ENCODE measurements at regions not wholly inside any gene's neighbourhood (a gene's known extent, or its start where the extent isn't known, plus 50 kb on each side); places are given as distances from the start of the nearest gene placed in this dataset.
"Not testable (repeated sequence)": the region's sequence is repeated elsewhere in the genome, so short reads cannot be mapped to it uniquely, and the experiment has no call there.

DNA sequence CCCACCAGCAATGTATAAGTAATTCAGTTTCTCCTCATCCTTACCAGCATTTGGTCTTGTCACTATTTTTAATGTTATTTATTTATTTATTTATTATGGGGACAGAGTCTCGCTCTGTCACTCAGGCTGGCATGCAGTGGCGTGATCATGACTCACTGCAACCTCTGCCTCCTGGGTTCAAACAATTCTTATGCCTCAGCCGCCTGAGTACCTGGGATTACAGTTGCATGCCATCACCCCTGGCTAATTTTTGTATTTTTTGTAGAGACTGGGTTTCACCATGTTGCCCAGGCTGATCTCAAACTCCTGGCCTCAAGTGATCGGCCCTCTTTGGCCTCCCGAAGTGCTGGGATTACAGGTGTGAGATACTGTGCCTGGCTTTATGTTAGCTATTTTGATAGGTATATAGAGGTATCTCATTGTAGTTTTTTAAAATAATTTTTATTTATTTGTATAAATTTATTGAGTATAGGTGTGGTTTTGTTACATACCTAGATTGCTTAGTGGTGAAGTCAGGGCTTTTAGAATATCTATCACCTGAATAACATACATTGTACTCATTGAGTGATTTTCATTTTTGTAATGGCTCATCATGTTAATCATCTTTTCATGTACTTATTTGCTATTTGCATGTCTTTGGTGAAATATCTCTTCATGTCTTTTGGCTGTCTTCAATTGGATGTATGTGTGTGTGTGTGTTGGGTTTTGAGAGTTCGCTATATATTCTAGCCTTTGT lies 53.3 kb downstream of the TANC2 start:
- H3K36me3 ChIP-seq (ENCODE audit: control insufficient read depth, insufficient read depth, low read length): no peaks in the 10 kb centered on the region; the same call in 1 of the 2 replicates
- no peak for TF ChIP-seq CTCF (IDR thresholded peaks at IDR 0.05; ENCODE audit: insufficient read depth, low read depth, low read length)
- no peaks in the 10 kb centered on the region for H3K27me3 ChIP-seq (ENCODE audit: control insufficient read depth, insufficient read depth, low read length)
- H3K4me3 ChIP-seq (ENCODE audit: low read depth, low read length): no peak overlapping the region
- ChIA-PET POLR2A (no interaction called here), CTCF (no interaction called here)
- DNase-seq (ENCODE audit: low read depth): no peak

DNA sequence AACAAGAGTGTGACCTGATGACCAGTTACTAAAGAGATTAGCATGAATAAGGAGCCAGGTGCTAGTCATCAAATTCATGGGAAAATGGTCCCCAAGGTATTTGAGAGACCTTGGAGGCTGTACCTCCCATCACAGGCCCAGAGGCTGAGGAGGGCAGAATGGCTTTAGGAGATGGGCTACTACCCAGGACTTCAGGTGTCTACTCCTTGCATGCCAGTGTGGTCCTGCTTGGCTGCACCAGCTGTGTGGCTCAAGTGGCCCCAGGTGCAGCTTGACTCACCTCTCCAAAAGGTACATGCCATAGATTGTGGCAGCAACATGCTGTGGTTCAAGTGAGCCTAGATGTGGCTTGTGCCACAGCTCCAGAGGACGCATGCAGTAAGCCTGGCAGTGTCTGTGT lies 56.5 kb downstream of the TANC2 start:
- Histone ChIP-seq H3K27me3 (ENCODE audit: control insufficient read depth, insufficient read depth, low read length) (no peaks in the 10 kb centered on the region), H3K4me3 (ENCODE audit: low read depth, low read length) (no peak overlapping the region), H3K36me3 (ENCODE audit: control insufficient read depth, insufficient read depth, low read length) (no peaks in the 10 kb centered on the region; the same call in 1 of the 2 replicates)
- DNase-seq (ENCODE audit: low read depth): no peak
- no peak for TF ChIP-seq CTCF (IDR thresholded peaks at IDR 0.05; ENCODE audit: insufficient read depth, low read depth, low read length)
- ChIA-PET POLR2A (no interaction called here), CTCF (interaction anchor here (0.9 kb wide), 1 partner anchor 403 kb away, joined by 4 read pairs; no protein-coding TSS in a partner anchor)

- no peaks in the 10 kb centered on the region for H3K27me3 ChIP-seq (ENCODE audit: control insufficient read depth, insufficient read depth, low read length)
- no peak overlapping the region for H3K4me3 ChIP-seq (ENCODE audit: low read depth, low read length)
- no peak for TF ChIP-seq CTCF (IDR thresholded peaks at IDR 0.05; ENCODE audit: insufficient read depth, low read depth, low read length)
- DNase-seq (ENCODE audit: low read depth): no peak
- ChIA-PET POLR2A (no interaction called here), CTCF (no interaction called here)
- no peaks in the 10 kb centered on the region; the same call in 1 of the 2 replicates for H3K36me3 ChIP-seq (ENCODE audit: control insufficient read depth, insufficient read depth, low read length)
Measured at GRCh38 chr17:63023049-63023448, 57.0 kb downstream of the TANC2 start.

DNA sequence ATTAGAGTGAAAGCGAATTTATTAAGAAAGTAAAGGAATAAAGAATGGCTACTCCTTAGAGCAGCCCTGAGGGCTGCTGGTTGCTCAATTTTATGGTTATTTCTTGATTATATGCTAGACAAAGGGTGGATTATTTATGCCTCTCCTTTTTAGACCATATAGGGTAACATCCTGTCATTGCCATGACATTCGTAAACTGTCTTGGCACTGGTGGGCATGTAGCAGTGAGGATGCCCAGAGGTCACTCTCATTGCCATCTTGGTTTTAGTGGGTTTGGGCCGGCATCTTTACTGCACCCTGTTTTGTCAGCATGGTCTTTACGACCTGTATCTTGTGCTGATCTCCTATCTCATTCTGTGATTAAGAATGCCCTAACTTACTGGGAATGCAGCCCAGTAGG lies 58.2 kb downstream of the TANC2 start:
- ChIA-PET POLR2A (no interaction called here), CTCF (no interaction called here)
- Histone ChIP-seq H3K4me3 (ENCODE audit: low read depth, low read length) (no peak overlapping the region), H3K36me3 (ENCODE audit: control insufficient read depth, insufficient read depth, low read length) (no peaks in the 10 kb centered on the region; the same call in 1 of the 2 replicates), H3K27me3 (ENCODE audit: control insufficient read depth, insufficient read depth, low read length) (no peaks in the 10 kb centered on the region)
- DNase-seq (ENCODE audit: low read depth): no peak
- TF ChIP-seq CTCF (IDR thresholded peaks at IDR 0.05; ENCODE audit: insufficient read depth, low read depth, low read length): no peak

DNA sequence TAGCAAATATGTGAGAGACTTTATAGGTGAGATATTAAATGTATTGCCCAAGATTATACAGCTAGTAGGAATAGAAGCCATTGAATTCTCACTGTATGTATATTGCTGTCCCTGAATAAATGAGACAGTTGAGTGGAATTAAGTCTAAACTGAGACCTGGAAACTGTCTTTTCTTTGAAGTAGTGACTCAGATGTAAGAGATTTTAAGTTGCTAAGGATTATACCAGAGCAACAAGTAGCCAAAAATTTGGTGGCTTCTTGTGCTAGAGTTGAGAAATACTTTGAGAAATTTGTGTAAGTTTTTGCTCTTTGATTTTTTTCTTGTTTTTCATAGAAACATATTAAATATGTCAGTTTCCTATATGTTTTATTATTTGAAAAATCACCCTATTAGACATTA lies 58.7 kb downstream of the TANC2 start:
- TF ChIP-seq CTCF (IDR thresholded peaks at IDR 0.05; ENCODE audit: insufficient read depth, low read depth, low read length): no peak
- Histone ChIP-seq H3K36me3 (ENCODE audit: control insufficient read depth, insufficient read depth, low read length) (no peaks in the 10 kb centered on the region; the same call in 1 of the 2 replicates), H3K27me3 (ENCODE audit: control insufficient read depth, insufficient read depth, low read length) (no peaks in the 10 kb centered on the region), H3K4me3 (ENCODE audit: low read depth, low read length) (no peak overlapping the region)
- no peak for DNase-seq (ENCODE audit: low read depth)
- ChIA-PET POLR2A (no interaction called here), CTCF (interaction anchor here (0.6 kb wide), 1 partner anchor 323 kb away, joined by 3 read pairs; no protein-coding TSS in a partner anchor)

DNA sequence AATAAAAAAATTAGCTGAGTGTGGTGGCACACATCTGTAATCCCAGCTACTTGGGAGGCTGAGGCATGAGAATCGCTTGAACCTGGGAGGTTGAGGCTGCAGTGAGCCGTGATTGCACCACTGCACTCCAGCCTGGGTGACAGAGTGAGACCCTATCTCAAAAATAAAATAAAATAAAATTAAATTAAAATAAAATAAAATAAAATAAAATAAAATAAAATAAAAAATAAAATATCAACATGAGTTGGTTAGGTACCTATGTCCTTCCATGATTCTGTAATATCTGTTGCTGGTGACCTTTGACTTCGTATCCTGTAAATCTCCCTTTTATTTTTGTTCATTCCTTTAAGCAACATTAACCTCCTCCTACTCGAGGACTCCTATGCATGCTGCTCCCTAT lies 59.6 kb downstream of the TANC2 start:
- H3K36me3 ChIP-seq (ENCODE audit: control insufficient read depth, insufficient read depth, low read length); CTCF ChIA-PET; H3K4me3 ChIP-seq (ENCODE audit: low read depth, low read length); H3K27me3 ChIP-seq (ENCODE audit: control insufficient read depth, insufficient read depth, low read length); POLR2A ChIA-PET; DNase-seq (ENCODE audit: low read depth): not testable (repeated sequence)

All from BJ (cell line).